ENCODE measurements at regions not wholly inside any gene's neighbourhood (a gene's known extent, or its start where the extent isn't known, plus 50 kb on each side); places are given as distances from the start of the nearest gene placed in this dataset.

- Histone ChIP-seq H3K9me3 (ENCODE audit: insufficient read depth, low read depth, low read length) (peaks cover 2% of the 10 kb centered on the region), H3K23ac (ENCODE audit: low read length) (no peak overlapping the region), H3K79me2 (ENCODE audit: control insufficient read depth, insufficient read depth, low read length, poor library complexity) (no peaks in the 10 kb centered on the region), H3K27me3 (ENCODE audit: insufficient read depth, low read length) (no peaks in the 10 kb centered on the region), H3K4me1 (ENCODE audit: control insufficient read depth in 1 of 2, insufficient read depth in 2 of 2, low read length in 2 of 2) (no peaks in the 10 kb centered on the region), H2BK5ac (ENCODE audit: low read depth, low read length, poor library complexity) (no peak overlapping the region), H3K4me2 (ENCODE audit: low read length) (no peak overlapping the region), H4K8ac (ENCODE audit: low read depth, low read length) (no peak overlapping the region), H3K14ac (ENCODE audit: low read length) (no peak overlapping the region), H4K91ac (ENCODE audit: low read depth, low read length) (no peak overlapping the region), H3K79me1 (ENCODE audit: low read length) (no peaks in the 10 kb centered on the region), H2AFZ (ENCODE audit: insufficient read depth, low read length, poor library complexity) (no peak overlapping the region), H3K36me3 (ENCODE audit: control insufficient read depth in 1 of 2, insufficient read depth in 2 of 2, low read length in 2 of 2) (no peaks in the 10 kb centered on the region), H2BK120ac (ENCODE audit: insufficient read depth, low read length, poor library complexity) (no peak overlapping the region), H3K9ac (ENCODE audit: low read length) (no peak overlapping the region), H3K18ac (ENCODE audit: low read length) (no peak overlapping the region), H3K4ac (ENCODE audit: low read depth, low read length) (no peak overlapping the region), H3K27ac (ENCODE audit: low read depth, low read length) (no peak overlapping the region), H3K4me3 (ENCODE audit: low read depth, low read length) (no peak overlapping the region), H2AK5ac (ENCODE audit: low read length) (no peak overlapping the region), H4K12ac (ENCODE audit: low read depth, low read length) (no peak overlapping the region), H2BK12ac (ENCODE audit: low read length) (no peak overlapping the region)
- WGBS (ENCODE audit: extremely low coverage, insufficient coverage, insufficient read length): no CpG with 5 or more reads among the region's 4 CpGs
- DNase-seq: no peak
These were observed 276.4 kb upstream of the PSMD7 start for GRCh38 chr16:74020095-74020670.

- Histone ChIP-seq H4K8ac (ENCODE audit: low read depth, low read length) (no peak overlapping the region), H3K18ac (ENCODE audit: low read length) (no peak overlapping the region), H2BK120ac (ENCODE audit: insufficient read depth, low read length, poor library complexity) (no peak overlapping the region), H2BK12ac (ENCODE audit: low read length) (no peak overlapping the region), H2AFZ (ENCODE audit: insufficient read depth, low read length, poor library complexity) (no peak overlapping the region), H3K23ac (ENCODE audit: low read length) (no peak overlapping the region), H4K91ac (ENCODE audit: low read depth, low read length) (no peak overlapping the region), H4K12ac (ENCODE audit: low read depth, low read length) (no peak overlapping the region), H3K9me3 (ENCODE audit: insufficient read depth, low read depth, low read length) (peaks cover 2% of the 10 kb centered on the region), H3K4ac (ENCODE audit: low read depth, low read length) (no peak overlapping the region), H3K4me3 (ENCODE audit: low read depth, low read length) (no peak overlapping the region), H3K4me1 (ENCODE audit: control insufficient read depth in 1 of 2, insufficient read depth in 2 of 2, low read length in 2 of 2) (no peaks in the 10 kb centered on the region), H3K79me1 (ENCODE audit: low read length) (no peaks in the 10 kb centered on the region), H3K27me3 (ENCODE audit: insufficient read depth, low read length) (no peaks in the 10 kb centered on the region), H3K4me2 (ENCODE audit: low read length) (no peak overlapping the region), H3K27ac (ENCODE audit: low read depth, low read length) (no peak overlapping the region), H3K9ac (ENCODE audit: low read length) (no peak overlapping the region), H3K14ac (ENCODE audit: low read length) (no peak overlapping the region), H3K36me3 (ENCODE audit: control insufficient read depth in 1 of 2, insufficient read depth in 2 of 2, low read length in 2 of 2) (no peaks in the 10 kb centered on the region), H3K79me2 (ENCODE audit: control insufficient read depth, insufficient read depth, low read length, poor library complexity) (no peaks in the 10 kb centered on the region), H2AK5ac (ENCODE audit: low read length) (no peak overlapping the region), H2BK5ac (ENCODE audit: low read depth, low read length, poor library complexity) (no peak overlapping the region)
- WGBS (ENCODE audit: extremely low coverage, insufficient coverage, insufficient read length): no CpG with 5 or more reads among the region's 3 CpGs
- DNase-seq: peak; percentile 16 to 62
These were observed 277.0 kb upstream of the PSMD7 start for GRCh38 chr16:74019612-74020011.

GRCh38 chr16:74015953-74016352 lies 280.7 kb upstream of the PSMD7 start:
- no peak overlapping the region for H3K4me3 ChIP-seq (ENCODE audit: low read depth, low read length)
- H3K79me1 ChIP-seq (ENCODE audit: low read length): no peaks in the 10 kb centered on the region
- no peak overlapping the region for H3K4me2 ChIP-seq (ENCODE audit: low read length)
- no peak overlapping the region for H3K9ac ChIP-seq (ENCODE audit: low read length)
- H3K27ac ChIP-seq (ENCODE audit: low read depth, low read length): no peak overlapping the region
- no peak overlapping the region for H4K12ac ChIP-seq (ENCODE audit: low read depth, low read length)
- H3K9me3 ChIP-seq (ENCODE audit: insufficient read depth, low read depth, low read length): peaks cover 2% of the 10 kb centered on the region
- no peak overlapping the region for H3K14ac ChIP-seq (ENCODE audit: low read length)
- no peak overlapping the region for H3K4ac ChIP-seq (ENCODE audit: low read depth, low read length)
- no peak overlapping the region for H4K91ac ChIP-seq (ENCODE audit: low read depth, low read length)
- H3K79me2 ChIP-seq (ENCODE audit: control insufficient read depth, insufficient read depth, low read length, poor library complexity): no peaks in the 10 kb centered on the region
- no peaks in the 10 kb centered on the region for H3K27me3 ChIP-seq (ENCODE audit: insufficient read depth, low read length)
- no peak overlapping the region for H2BK12ac ChIP-seq (ENCODE audit: low read length)
- no peak overlapping the region for H2AK5ac ChIP-seq (ENCODE audit: low read length)
- H2AFZ ChIP-seq (ENCODE audit: insufficient read depth, low read length, poor library complexity): no peak overlapping the region
- no peak overlapping the region for H2BK120ac ChIP-seq (ENCODE audit: insufficient read depth, low read length, poor library complexity)
- no peak for DNase-seq
- H3K23ac ChIP-seq (ENCODE audit: low read length): no peak overlapping the region
- H3K18ac ChIP-seq (ENCODE audit: low read length): no peak overlapping the region
- no peak overlapping the region for H2BK5ac ChIP-seq (ENCODE audit: low read depth, low read length, poor library complexity)
- H3K36me3 ChIP-seq (ENCODE audit: control insufficient read depth in 1 of 2, insufficient read depth in 2 of 2, low read length in 2 of 2): no peaks in the 10 kb centered on the region
- H4K8ac ChIP-seq (ENCODE audit: low read depth, low read length): no peak overlapping the region
- no peaks in the 10 kb centered on the region for H3K4me1 ChIP-seq (ENCODE audit: control insufficient read depth in 1 of 2, insufficient read depth in 2 of 2, low read length in 2 of 2)

GRCh38 chr16:73998707-73999106 lies 297.9 kb upstream of the PSMD7 start:
- no peak overlapping the region for H2BK12ac ChIP-seq (ENCODE audit: low read length)
- H3K23ac ChIP-seq (ENCODE audit: low read length): no peak overlapping the region
- H3K4me2 ChIP-seq (ENCODE audit: low read length): no peak overlapping the region
- H3K4me3 ChIP-seq (ENCODE audit: low read depth, low read length): no peak overlapping the region
- no peak overlapping the region for H2BK120ac ChIP-seq (ENCODE audit: insufficient read depth, low read length, poor library complexity)
- H3K79me2 ChIP-seq (ENCODE audit: control insufficient read depth, insufficient read depth, low read length, poor library complexity): no peaks in the 10 kb centered on the region
- no peaks in the 10 kb centered on the region for H3K4me1 ChIP-seq (ENCODE audit: control insufficient read depth in 1 of 2, insufficient read depth in 2 of 2, low read length in 2 of 2)
- no peak overlapping the region for H3K14ac ChIP-seq (ENCODE audit: low read length)
- no peak overlapping the region for H4K12ac ChIP-seq (ENCODE audit: low read depth, low read length)
- H3K18ac ChIP-seq (ENCODE audit: low read length): no peak overlapping the region
- no peak overlapping the region for H2AFZ ChIP-seq (ENCODE audit: insufficient read depth, low read length, poor library complexity)
- H3K27me3 ChIP-seq (ENCODE audit: insufficient read depth, low read length): no peaks in the 10 kb centered on the region
- H3K79me1 ChIP-seq (ENCODE audit: low read length): no peaks in the 10 kb centered on the region
- no peak overlapping the region for H2AK5ac ChIP-seq (ENCODE audit: low read length)
- WGBS (ENCODE audit: extremely low coverage, insufficient coverage, insufficient read length): no CpG with 5 or more reads among the region's 2 CpGs
- H3K9me3 ChIP-seq (ENCODE audit: insufficient read depth, low read depth, low read length): no peaks in the 10 kb centered on the region
- no peak overlapping the region for H3K27ac ChIP-seq (ENCODE audit: low read depth, low read length)
- no peak overlapping the region for H3K9ac ChIP-seq (ENCODE audit: low read length)
- no peak overlapping the region for H4K91ac ChIP-seq (ENCODE audit: low read depth, low read length)
- no peak overlapping the region for H4K8ac ChIP-seq (ENCODE audit: low read depth, low read length)
- H2BK5ac ChIP-seq (ENCODE audit: low read depth, low read length, poor library complexity): no peak overlapping the region
- H3K4ac ChIP-seq (ENCODE audit: low read depth, low read length): no peak overlapping the region
- no peaks in the 10 kb centered on the region for H3K36me3 ChIP-seq (ENCODE audit: control insufficient read depth in 1 of 2, insufficient read depth in 2 of 2, low read length in 2 of 2)
- DNase-seq: no peak
